Rectal smooth muscle tissue (tissue), 1 donor: ENCODE measurements at regions not wholly inside any gene's neighbourhood (a gene's known extent, or its start where the extent isn't known, plus 50 kb on each side); places are given as distances from the start of the nearest gene placed in this dataset.
"Not testable (repeated sequence)": the region's sequence is repeated elsewhere in the genome, so short reads cannot be mapped to it uniquely, and the experiment has no call there.

Source experiments
- H3K27ac ChIP-seq: one replicate; pipeline ENCODE4 v1.7.0; 2013; ENCODE audit warnings: low read depth, low read length, inconsistent platforms
- H3K27me3 ChIP-seq: one replicate; pipeline ENCODE4 v1.7.0; 2013; ENCODE audit warnings: low read length; ENCODE audit not compliant: control insufficient read depth, insufficient read depth
- H3K36me3 ChIP-seq: one replicate; pipeline ENCODE4 v1.7.0; 2013; ENCODE audit warnings: low read length; ENCODE audit not compliant: control insufficient read depth, insufficient read depth
- H3K4me1 ChIP-seq: one replicate; pipeline ENCODE4 v1.7.0; 2013; ENCODE audit warnings: low read length; ENCODE audit not compliant: control insufficient read depth, insufficient read depth
- H3K4me3 ChIP-seq: one replicate; pipeline ENCODE4 v1.7.0; 2013; ENCODE audit warnings: low read length
- H3K9ac ChIP-seq: one replicate; pipeline ENCODE4 v1.7.0; 2013; ENCODE audit warnings: low read length

DNA sequence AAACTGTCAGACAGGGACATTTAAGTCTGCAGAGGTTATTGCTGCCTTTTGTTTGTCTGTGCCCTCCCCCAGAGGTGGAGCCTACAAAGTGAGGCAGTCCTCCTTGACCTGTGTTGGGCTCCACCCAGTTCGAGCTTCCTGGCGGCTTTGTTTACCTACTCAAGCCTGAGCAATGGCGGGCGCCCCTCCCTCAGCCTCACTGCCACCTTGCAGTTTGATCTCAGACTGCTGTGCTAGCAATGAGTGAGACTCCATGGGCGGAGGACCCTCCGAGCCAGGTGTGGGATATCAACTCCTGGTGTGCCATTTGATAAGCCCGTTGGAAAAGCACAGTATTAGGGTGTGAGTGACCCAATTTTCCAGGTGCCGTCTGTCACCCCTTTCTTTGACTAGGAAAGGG is 632.7 kb downstream of the GALC start:
- not testable (repeated sequence) for H3K36me3 ChIP-seq, H3K9ac ChIP-seq, H3K27me3 ChIP-seq, H3K27ac ChIP-seq, H3K4me3 ChIP-seq, H3K4me1 ChIP-seq

GRCh38 chr14:87351007-87351406 is 642.0 kb downstream of the GALC start:
- H3K9ac ChIP-seq: no peak overlapping the region
- no peaks in the 10 kb centered on the region for H3K36me3 ChIP-seq
- H3K4me3 ChIP-seq: no peak overlapping the region

DNA sequence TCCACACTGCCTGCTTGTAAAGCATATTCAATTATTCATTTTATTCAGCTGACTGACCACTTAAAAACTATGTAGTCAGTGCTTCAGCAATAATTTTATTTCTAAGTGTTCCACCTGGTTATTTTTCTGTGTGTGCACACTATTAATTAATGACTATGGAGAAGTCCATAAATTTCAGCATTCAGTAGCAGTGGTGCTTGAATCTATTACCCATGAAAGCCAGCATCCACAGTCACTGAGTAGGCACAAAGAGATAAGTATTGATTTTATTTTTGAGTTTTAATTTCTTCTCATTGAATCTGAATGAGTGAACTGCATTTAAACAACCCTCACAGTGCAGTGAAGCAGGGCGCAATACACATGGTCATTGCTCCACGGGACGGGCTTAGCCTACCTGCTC is 643.1 kb downstream of the GALC start:
- Histone ChIP-seq H3K36me3 (no peaks in the 10 kb centered on the region), H3K27me3 (no peaks in the 10 kb centered on the region), H3K9ac (no peak overlapping the region), H3K4me3 (no peak overlapping the region), H3K27ac (no peak overlapping the region), H3K4me1 (no peaks in the 10 kb centered on the region)

More at GRCh38 chr14:87351007-87351406, 642.0 kb downstream of the GALC start:
- no peaks in the 10 kb centered on the region for H3K27me3 ChIP-seq
- H3K27ac ChIP-seq: no peak overlapping the region
- no peaks in the 10 kb centered on the region for H3K4me1 ChIP-seq

- H3K4me1 ChIP-seq: no peaks in the 10 kb centered on the region
- H3K36me3 ChIP-seq: no peaks in the 10 kb centered on the region
- no peak overlapping the region for H3K4me3 ChIP-seq
- no peaks in the 10 kb centered on the region for H3K27me3 ChIP-seq
- no peak overlapping the region for H3K27ac ChIP-seq
- no peak overlapping the region for H3K9ac ChIP-seq
These were observed 649.3 kb downstream of the GALC start for GRCh38 chr14:87343652-87344051.

- no peaks in the 10 kb centered on the region for H3K36me3 ChIP-seq
- no peaks in the 10 kb centered on the region for H3K27me3 ChIP-seq
- H3K27ac ChIP-seq: no peak overlapping the region
- no peaks in the 10 kb centered on the region for H3K4me1 ChIP-seq
- no peak overlapping the region for H3K9ac ChIP-seq
- no peak overlapping the region for H3K4me3 ChIP-seq
These were observed 657.8 kb downstream of the GALC start for GRCh38 chr14:87334997-87335685.

- H3K9ac ChIP-seq: no peak overlapping the region
- H3K4me3 ChIP-seq: no peak overlapping the region
- H3K4me1 ChIP-seq: no peaks in the 10 kb centered on the region
- no peaks in the 10 kb centered on the region for H3K27me3 ChIP-seq
- H3K36me3 ChIP-seq: no peaks in the 10 kb centered on the region
- H3K27ac ChIP-seq: no peak overlapping the region
These were observed 661.0 kb downstream of the GALC start for GRCh38 chr14:87331991-87332390.

DNA sequence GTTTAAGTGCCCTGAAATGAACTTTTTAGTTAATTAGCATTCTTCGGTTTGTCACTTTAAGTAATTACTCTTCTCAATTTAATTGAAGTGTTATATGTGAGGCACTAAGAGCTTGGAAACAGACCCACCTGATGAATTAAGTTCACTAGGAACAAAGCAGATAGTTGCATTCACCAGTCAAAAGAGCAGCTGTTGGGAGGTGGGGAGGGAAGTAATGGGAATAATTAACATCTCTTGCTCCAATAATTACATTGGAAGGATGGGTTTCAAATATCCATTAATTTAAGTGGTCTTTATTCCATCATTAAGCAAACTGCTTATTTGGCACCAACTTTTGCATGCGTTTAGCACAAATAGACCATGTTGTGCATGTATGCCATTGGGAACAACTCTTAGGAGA is 667.2 kb downstream of the GALC start:
- no peaks in the 10 kb centered on the region for H3K36me3 ChIP-seq
- no peak overlapping the region for H3K4me3 ChIP-seq
- H3K4me1 ChIP-seq: no peaks in the 10 kb centered on the region
- H3K27me3 ChIP-seq: no peaks in the 10 kb centered on the region
- no peak overlapping the region for H3K9ac ChIP-seq
- no peak overlapping the region for H3K27ac ChIP-seq

DNA sequence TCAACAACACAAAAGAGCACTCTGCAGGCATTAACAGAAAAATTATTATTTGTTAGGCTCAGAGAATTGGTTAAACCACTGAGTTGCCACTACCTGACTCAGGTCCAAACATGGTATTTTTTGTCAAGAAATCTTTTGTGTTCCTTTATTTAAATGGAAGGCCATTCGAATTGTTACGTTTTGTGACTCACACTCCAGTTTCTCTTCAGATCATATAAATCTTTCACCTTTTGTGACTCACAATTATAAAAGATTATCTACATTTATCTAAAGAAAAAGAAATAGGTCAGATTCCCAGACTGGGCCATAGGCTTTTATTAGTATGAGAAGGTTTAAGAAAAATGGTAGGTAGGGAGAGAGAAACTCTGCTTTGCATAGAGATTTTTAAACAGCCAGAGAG is 669.8 kb downstream of the GALC start:
- H3K4me1 ChIP-seq: no peaks in the 10 kb centered on the region
- no peak overlapping the region for H3K4me3 ChIP-seq
- no peaks in the 10 kb centered on the region for H3K36me3 ChIP-seq
- no peaks in the 10 kb centered on the region for H3K27me3 ChIP-seq
- no peak overlapping the region for H3K9ac ChIP-seq
- no peak overlapping the region for H3K27ac ChIP-seq

GRCh38 chr14:87321548-87321947 is 671.4 kb downstream of the GALC start:
- Histone ChIP-seq H3K27me3 (no peaks in the 10 kb centered on the region), H3K27ac (no peak overlapping the region), H3K4me1 (no peaks in the 10 kb centered on the region), H3K9ac (no peak overlapping the region), H3K4me3 (no peak overlapping the region), H3K36me3 (no peaks in the 10 kb centered on the region)

GRCh38 chr14:87312894-87313205 is 680.1 kb downstream of the GALC start:
- no peak overlapping the region for H3K9ac ChIP-seq

DNA sequence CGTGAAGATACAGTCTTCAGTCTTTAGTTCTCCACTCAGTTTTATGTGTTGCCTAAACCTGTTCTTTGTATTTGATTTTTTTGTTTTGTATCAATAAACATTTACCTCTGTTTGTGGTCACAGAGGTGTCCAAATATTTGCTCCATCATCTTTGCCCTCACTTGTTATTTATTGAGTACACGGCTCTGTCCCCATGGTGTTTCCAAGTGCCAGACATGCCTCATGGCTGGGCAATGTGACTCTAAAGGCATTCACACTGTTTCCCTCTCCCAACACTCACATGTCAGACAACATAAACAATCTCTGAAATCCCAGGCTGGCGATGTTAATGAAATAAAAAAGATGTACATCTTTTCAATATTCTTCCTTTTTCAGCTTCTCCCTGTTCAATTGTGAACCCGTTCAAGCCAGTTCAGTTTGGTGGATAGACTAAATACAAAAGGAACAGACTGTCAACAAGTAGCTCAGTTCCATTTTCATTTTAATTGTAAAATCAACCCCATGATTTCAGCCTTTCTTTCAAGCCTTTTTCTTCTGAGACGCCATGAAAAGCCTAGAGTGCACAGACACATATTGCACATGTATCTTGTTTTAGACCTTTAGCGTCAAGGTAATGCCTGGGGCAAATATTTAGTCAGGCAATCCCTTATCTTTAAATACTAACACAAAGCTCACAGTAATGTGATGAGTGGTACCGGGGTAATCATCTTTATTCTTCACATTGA is 680.7 kb downstream of the GALC start:
- no peak overlapping the region for H3K9ac ChIP-seq

More at GRCh38 chr14:87312894-87313205, 680.1 kb downstream of the GALC start:
- H3K4me1 ChIP-seq: no peaks in the 10 kb centered on the region
- H3K27ac ChIP-seq: no peak overlapping the region
- H3K4me3 ChIP-seq: no peak overlapping the region
- no peaks in the 10 kb centered on the region for H3K27me3 ChIP-seq
- no peaks in the 10 kb centered on the region for H3K36me3 ChIP-seq

GRCh38 chr14:87309557-87309956 is 683.4 kb downstream of the GALC start:
- no peaks in the 10 kb centered on the region for H3K36me3 ChIP-seq
- no peaks in the 10 kb centered on the region for H3K4me1 ChIP-seq
- H3K27ac ChIP-seq: no peak overlapping the region
- H3K27me3 ChIP-seq: no peaks in the 10 kb centered on the region
- H3K9ac ChIP-seq: no peak overlapping the region
- H3K4me3 ChIP-seq: no peak overlapping the region

More for the DNA sequence above, 680.7 kb downstream of the GALC start:
- Histone ChIP-seq H3K4me3 (no peak overlapping the region), H3K4me1 (no peaks in the 10 kb centered on the region), H3K36me3 (no peaks in the 10 kb centered on the region), H3K27ac (no peak overlapping the region), H3K27me3 (no peaks in the 10 kb centered on the region)
